ENCODE measurements at regions not wholly inside any gene's neighbourhood (a gene's known extent, or its start where the extent isn't known, plus 50 kb on each side); places are given as distances from the start of the nearest gene placed in this dataset.

DNA sequence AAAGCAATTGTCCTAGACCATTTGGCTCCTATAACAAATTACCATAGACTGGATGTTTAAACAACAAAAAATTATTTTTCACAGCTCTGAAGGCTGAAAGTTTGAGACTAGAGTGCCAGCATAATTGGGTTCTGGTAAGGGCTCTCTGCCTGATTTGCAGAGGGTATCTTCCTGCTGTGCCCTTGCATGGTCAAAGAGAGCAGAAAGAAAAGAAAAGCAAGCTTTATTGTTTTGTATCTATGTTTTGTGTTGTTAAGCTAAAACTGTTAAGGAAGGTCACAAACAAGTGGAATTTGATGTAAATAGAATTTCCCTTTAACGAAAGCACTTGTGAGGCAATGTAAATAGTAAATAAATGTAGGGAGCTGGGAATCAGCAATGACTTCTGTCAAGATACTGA, 1031.0 kb upstream of the ATXN7L3B start:
- Histone ChIP-seq H3K9me3 (ENCODE audit: control insufficient read depth, insufficient read depth, low read length) (peaks cover 10% of the 10 kb centered on the region), H3K4me3 (ENCODE audit: low read depth, low read length) (no peak overlapping the region), H3K27ac (ENCODE audit: low read depth, low read length) (no peak overlapping the region), H3K27me3 (ENCODE audit: control insufficient read depth, insufficient read depth, low read length) (no peaks in the 10 kb centered on the region)
- ChIA-PET CTCF (no interaction called here), POLR2A (no interaction called here)
- TF ChIP-seq, protein P1, sequence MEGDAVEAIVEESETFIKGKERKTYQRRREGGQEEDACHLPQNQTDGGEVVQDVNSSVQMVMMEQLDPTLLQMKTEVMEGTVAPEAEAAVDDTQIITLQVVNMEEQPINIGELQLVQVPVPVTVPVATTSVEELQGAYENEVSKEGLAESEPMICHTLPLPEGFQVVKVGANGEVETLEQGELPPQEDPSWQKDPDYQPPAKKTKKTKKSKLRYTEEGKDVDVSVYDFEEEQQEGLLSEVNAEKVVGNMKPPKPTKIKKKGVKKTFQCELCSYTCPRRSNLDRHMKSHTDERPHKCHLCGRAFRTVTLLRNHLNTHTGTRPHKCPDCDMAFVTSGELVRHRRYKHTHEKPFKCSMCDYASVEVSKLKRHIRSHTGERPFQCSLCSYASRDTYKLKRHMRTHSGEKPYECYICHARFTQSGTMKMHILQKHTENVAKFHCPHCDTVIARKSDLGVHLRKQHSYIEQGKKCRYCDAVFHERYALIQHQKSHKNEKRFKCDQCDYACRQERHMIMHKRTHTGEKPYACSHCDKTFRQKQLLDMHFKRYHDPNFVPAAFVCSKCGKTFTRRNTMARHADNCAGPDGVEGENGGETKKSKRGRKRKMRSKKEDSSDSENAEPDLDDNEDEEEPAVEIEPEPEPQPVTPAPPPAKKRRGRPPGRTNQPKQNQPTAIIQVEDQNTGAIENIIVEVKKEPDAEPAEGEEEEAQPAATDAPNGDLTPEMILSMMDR (IDR thresholded peaks at IDR 0.05; ENCODE audit: low read depth, low read length), result no peak
- no peak for DNase-seq (ENCODE audit: low read depth, low spot score)

GRCh38 chr12:73514672-73515071, 1023.0 kb upstream of the ATXN7L3B start:
- TF ChIP-seq, protein P1 (IDR thresholded peaks at IDR 0.05; ENCODE audit: low read depth, low read length), result no peak
- DNase-seq (ENCODE audit: low read depth, low spot score), result no peak
- no peaks in the 10 kb centered on the region for H3K27me3 ChIP-seq (ENCODE audit: control insufficient read depth, insufficient read depth, low read length)
- ChIA-PET CTCF (no interaction called here), POLR2A (no interaction called here)
- H3K27ac ChIP-seq (ENCODE audit: low read depth, low read length), result no peak overlapping the region
- H3K4me3 ChIP-seq (ENCODE audit: low read depth, low read length), result no peak overlapping the region
- peaks cover 11% of the 10 kb centered on the region; the same call in 1 of the 2 replicates for H3K9me3 ChIP-seq (ENCODE audit: control insufficient read depth, insufficient read depth, low read length)

DNA sequence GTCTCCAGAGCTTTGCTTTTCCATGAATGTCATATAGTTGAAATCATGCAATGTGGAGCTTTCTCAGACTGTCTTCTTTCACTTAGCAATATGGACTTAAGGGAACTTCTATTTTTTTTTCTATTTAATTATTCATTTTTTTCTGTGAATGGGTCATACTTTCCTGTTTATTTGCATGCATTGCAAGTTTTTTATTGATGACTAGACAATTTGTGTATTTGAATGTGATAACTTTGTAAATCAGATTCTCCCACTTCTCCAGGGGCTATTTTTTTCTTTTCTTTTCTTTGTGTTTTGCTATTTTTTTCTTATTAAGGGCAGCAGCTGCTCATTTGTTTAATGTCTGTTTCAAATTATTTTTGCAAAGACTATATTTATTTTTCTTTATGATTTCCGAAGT, 1019.8 kb upstream of the ATXN7L3B start:
- CTCF ChIA-PET, result no interaction called here
- Histone ChIP-seq H3K4me3 (ENCODE audit: low read depth, low read length) (no peak overlapping the region), H3K9me3 (ENCODE audit: control insufficient read depth, insufficient read depth, low read length) (peaks cover 9% of the 10 kb centered on the region; the same call in 1 of the 2 replicates), H3K27me3 (ENCODE audit: control insufficient read depth, insufficient read depth, low read length) (no peaks in the 10 kb centered on the region), H3K27ac (ENCODE audit: low read depth, low read length) (no peak overlapping the region)
- TF ChIP-seq, protein P1 (IDR thresholded peaks at IDR 0.05; ENCODE audit: low read depth, low read length), result no peak
- POLR2A ChIA-PET, result no interaction called here
- no peak for DNase-seq (ENCODE audit: low read depth, low spot score)

GRCh38 chr12:73529231-73529630, 1008.4 kb upstream of the ATXN7L3B start:
- Histone ChIP-seq H3K9me3 (ENCODE audit: control insufficient read depth, insufficient read depth, low read length) (peaks cover 5% of the 10 kb centered on the region), H3K4me3 (ENCODE audit: low read depth, low read length) (no peak overlapping the region), H3K27me3 (ENCODE audit: control insufficient read depth, insufficient read depth, low read length) (no peaks in the 10 kb centered on the region), H3K27ac (ENCODE audit: low read depth, low read length) (no peak overlapping the region)
- POLR2A ChIA-PET, result no interaction called here
- no peak for DNase-seq (ENCODE audit: low read depth, low spot score)
- TF ChIP-seq, protein P1 (IDR thresholded peaks at IDR 0.05; ENCODE audit: low read depth, low read length), result no peak
- CTCF ChIA-PET, result no interaction called here

GRCh38 chr12:73529954-73530353, 1007.7 kb upstream of the ATXN7L3B start:
- CTCF ChIA-PET, result no interaction called here
- TF ChIP-seq, protein P1 (IDR thresholded peaks at IDR 0.05; ENCODE audit: low read depth, low read length), result no peak
- DNase-seq (ENCODE audit: low read depth, low spot score), result no peak

More at GRCh38 chr12:73529954-73530353, 1007.7 kb upstream of the ATXN7L3B start:
- H3K27ac ChIP-seq (ENCODE audit: low read depth, low read length), result no peak overlapping the region
- peaks cover 5% of the 10 kb centered on the region for H3K9me3 ChIP-seq (ENCODE audit: control insufficient read depth, insufficient read depth, low read length)
- POLR2A ChIA-PET, result no interaction called here
- no peaks in the 10 kb centered on the region for H3K27me3 ChIP-seq (ENCODE audit: control insufficient read depth, insufficient read depth, low read length)
- no peak overlapping the region for H3K4me3 ChIP-seq (ENCODE audit: low read depth, low read length)

Data from AG04450 (cell line).